Astrocyte (in vitro differentiated cells and primary cell): ENCODE measurements at regions not wholly inside any gene's neighbourhood (a gene's known extent, or its start where the extent isn't known, plus 50 kb on each side); places are given as distances from the start of the nearest gene placed in this dataset.

Source experiments
- DNase-seq: peaks from one replicate; pipeline ENCODE4 v3.0.0-alpha.2; 2010; ENCODE audit warnings: low read depth
- FAIRE-seq: peaks from 2 replicates; lab custom pipeline; 2011; peaks lifted over from hg19 to GRCh38; lab: Jason Lieb, UNC
- H2AFZ ChIP-seq: 2 replicates; pipeline ENCODE4 v1.6.0; 2012; ENCODE audit warnings: low read depth, low read length, inconsistent platforms
- H3K27ac ChIP-seq: 2 replicates; pipeline ENCODE4 v1.5.1; 2011; ENCODE audit warnings: low read depth, low read length, inconsistent platforms
- H3K27me3 ChIP-seq: 2 replicates; pipeline ENCODE4 v1.6.0; 2011; ENCODE audit warnings: low read length, inconsistent platforms; ENCODE audit not compliant: insufficient read depth
- H3K36me3 ChIP-seq: 2 replicates; pipeline ENCODE4 v1.5.1; 2011; ENCODE audit warnings: low read length, inconsistent platforms; ENCODE audit not compliant: insufficient read depth
- H3K4me1 ChIP-seq: 2 replicates; pipeline ENCODE4 v1.5.1; 2011; ENCODE audit warnings: low read length, inconsistent platforms; ENCODE audit not compliant: insufficient read depth
- H3K4me2 ChIP-seq: 2 replicates; pipeline ENCODE4 v1.6.0; 2012; ENCODE audit warnings: low read length, inconsistent platforms
- H3K4me3 ChIP-seq: 2 replicates; pipeline ENCODE4 v1.5.1; 2011; ENCODE audit warnings: low read depth, mild to moderate bottlenecking, low read length, inconsistent platforms; ENCODE audit not compliant: insufficient read depth
- H3K79me2 ChIP-seq: 2 replicates; pipeline ENCODE4 v1.6.0; 2012; ENCODE audit warnings: mild to moderate bottlenecking, low read length, inconsistent platforms; ENCODE audit not compliant: insufficient read depth
- H3K9ac ChIP-seq: 2 replicates; pipeline ENCODE4 v1.6.0; 2012; ENCODE audit warnings: mild to moderate bottlenecking, low read length, inconsistent platforms
- H3K9me3 ChIP-seq: 2 replicates; pipeline ENCODE4 v1.5.1; 2012; ENCODE audit warnings: low read depth, mild to moderate bottlenecking, low read length, inconsistent platforms; ENCODE audit not compliant: insufficient read depth
- H4K20me1 ChIP-seq: 2 replicates; pipeline ENCODE4 v1.6.0; 2012; ENCODE audit warnings: low read length, inconsistent platforms; ENCODE audit not compliant: insufficient read depth
- H3K27ac Mint-ChIP-seq: one replicate; pipeline ENCODE4 v1.8.0; 2021; ENCODE audit warnings: mild to moderate bottlenecking, mixed read lengths; ENCODE audit not compliant: unreplicated experiment
- H3K27me3 Mint-ChIP-seq: one replicate; pipeline ENCODE4 v1.8.0; 2021; ENCODE audit warnings: low read depth, mixed read lengths; ENCODE audit not compliant: unreplicated experiment
- H3K36me3 Mint-ChIP-seq: one replicate; pipeline ENCODE4 v1.8.0; 2021; ENCODE audit warnings: low read depth, mixed read lengths; ENCODE audit not compliant: unreplicated experiment
- H3K4me1 Mint-ChIP-seq: one replicate; pipeline ENCODE4 v1.8.0; 2021; ENCODE audit warnings: low read depth, mixed read lengths; ENCODE audit not compliant: unreplicated experiment
- H3K4me3 Mint-ChIP-seq: one replicate; pipeline ENCODE4 v1.8.0; 2021; ENCODE audit warnings: mild to moderate bottlenecking, moderate library complexity, mixed read lengths; ENCODE audit not compliant: unreplicated experiment
- H3K9me3 Mint-ChIP-seq: one replicate; pipeline ENCODE4 v1.8.0; 2021; ENCODE audit warnings: mild to moderate bottlenecking, mixed read lengths; ENCODE audit not compliant: unreplicated experiment
- EZH2 ChIP-seq: IDR thresholded peaks from 2 replicates; pipeline ENCODE4 v1.6.1; 2012; ENCODE audit warnings: mild to moderate bottlenecking, low read length, inconsistent platforms; ENCODE audit not compliant: insufficient read depth
- TF ChIP-seq, protein P1 (sequence below): IDR thresholded peaks from 2 replicates; pipeline ENCODE4 v1.5.1; 2011; ENCODE audit warnings: low read depth, mild to moderate bottlenecking, inconsistent platforms, low read length, moderate library complexity; ENCODE audit not compliant: insufficient read depth

DNA sequence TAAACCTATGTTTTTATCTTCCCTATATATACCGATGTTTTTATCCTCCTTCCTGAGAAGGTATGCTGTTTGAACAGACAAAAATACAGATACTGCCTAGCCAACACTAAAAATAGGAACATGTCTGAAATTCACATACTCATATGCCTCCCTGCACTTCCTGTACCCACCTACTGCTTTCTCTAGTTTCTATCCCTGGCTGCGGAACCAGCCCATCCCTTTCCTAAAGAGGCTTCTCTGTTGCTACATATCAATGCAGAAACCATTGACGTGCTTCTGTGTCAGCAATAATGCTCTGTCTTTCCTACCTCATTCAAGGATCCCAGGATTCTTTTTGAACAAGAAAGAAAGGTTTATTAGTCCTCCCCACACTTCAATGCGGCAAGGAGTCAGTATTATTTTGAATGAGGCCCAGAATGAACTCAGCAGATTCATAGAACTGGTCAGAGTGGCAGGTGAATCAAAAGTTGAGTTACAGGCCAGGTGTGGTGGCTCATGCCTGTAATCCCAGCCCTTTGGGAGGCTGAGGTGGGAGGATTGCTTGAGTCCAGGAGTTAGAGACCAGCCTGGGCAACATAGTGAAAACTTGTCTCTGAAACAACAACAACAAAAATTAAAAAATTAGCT, 67.8 kb upstream of the NAP1L1 start:
- Mint-ChIP-seq H3K36me3 (no peaks in the 10 kb centered on the region), H3K27ac (no peak overlapping the region), H3K9me3 (no peaks in the 10 kb centered on the region), H3K27me3 (no peaks in the 10 kb centered on the region), H3K4me1 (peaks cover 8% of the 10 kb centered on the region), H3K4me3 (no peak overlapping the region)
- Histone ChIP-seq H3K27ac (no peak overlapping the region), H3K4me1 (no peaks in the 10 kb centered on the region), H2AFZ (no peak overlapping the region), H3K79me2 (no peaks in the 10 kb centered on the region), H3K4me2 (no peak overlapping the region), H3K4me3 (no peak overlapping the region), H3K36me3 (no peaks in the 10 kb centered on the region), H3K9ac (no peak overlapping the region), H3K9me3 (no peaks in the 10 kb centered on the region), H4K20me1 (no peaks in the 10 kb centered on the region), H3K27me3 (no peaks in the 10 kb centered on the region)
- no peak for FAIRE-seq
- no peak for TF ChIP-seq EZH2
- TF ChIP-seq, protein P1, sequence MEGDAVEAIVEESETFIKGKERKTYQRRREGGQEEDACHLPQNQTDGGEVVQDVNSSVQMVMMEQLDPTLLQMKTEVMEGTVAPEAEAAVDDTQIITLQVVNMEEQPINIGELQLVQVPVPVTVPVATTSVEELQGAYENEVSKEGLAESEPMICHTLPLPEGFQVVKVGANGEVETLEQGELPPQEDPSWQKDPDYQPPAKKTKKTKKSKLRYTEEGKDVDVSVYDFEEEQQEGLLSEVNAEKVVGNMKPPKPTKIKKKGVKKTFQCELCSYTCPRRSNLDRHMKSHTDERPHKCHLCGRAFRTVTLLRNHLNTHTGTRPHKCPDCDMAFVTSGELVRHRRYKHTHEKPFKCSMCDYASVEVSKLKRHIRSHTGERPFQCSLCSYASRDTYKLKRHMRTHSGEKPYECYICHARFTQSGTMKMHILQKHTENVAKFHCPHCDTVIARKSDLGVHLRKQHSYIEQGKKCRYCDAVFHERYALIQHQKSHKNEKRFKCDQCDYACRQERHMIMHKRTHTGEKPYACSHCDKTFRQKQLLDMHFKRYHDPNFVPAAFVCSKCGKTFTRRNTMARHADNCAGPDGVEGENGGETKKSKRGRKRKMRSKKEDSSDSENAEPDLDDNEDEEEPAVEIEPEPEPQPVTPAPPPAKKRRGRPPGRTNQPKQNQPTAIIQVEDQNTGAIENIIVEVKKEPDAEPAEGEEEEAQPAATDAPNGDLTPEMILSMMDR, result no peak
- DNase-seq, result no peak

DNA sequence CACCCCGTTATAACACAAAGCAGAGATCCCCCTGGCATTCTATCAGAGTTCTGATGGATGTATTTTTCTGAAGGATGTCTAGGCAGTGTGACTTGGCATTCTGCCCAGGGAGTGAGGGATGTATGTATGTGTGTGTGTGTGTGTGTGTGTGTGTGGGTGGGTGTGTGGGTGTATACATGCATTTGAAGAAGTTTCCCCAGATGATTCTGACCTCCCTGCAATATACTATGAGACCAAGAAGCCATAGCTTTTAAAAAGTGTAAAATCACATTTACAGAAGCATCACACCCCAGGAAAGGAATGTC, 59.7 kb upstream of the NAP1L1 start:
- Histone ChIP-seq H3K36me3 (no peaks in the 10 kb centered on the region), H4K20me1 (no peaks in the 10 kb centered on the region), H2AFZ (no peak overlapping the region), H3K4me3 (no peak overlapping the region), H3K79me2 (no peaks in the 10 kb centered on the region), H3K4me1 (no peaks in the 10 kb centered on the region), H3K27me3 (no peaks in the 10 kb centered on the region), H3K9ac (no peak overlapping the region), H3K4me2 (no peak overlapping the region), H3K27ac (no peak overlapping the region), H3K9me3 (no peaks in the 10 kb centered on the region)
- Mint-ChIP-seq H3K4me3 (no peak overlapping the region), H3K27ac (no peak overlapping the region), H3K9me3 (no peaks in the 10 kb centered on the region), H3K4me1 (peaks cover 18% of the 10 kb centered on the region), H3K27me3 (no peaks in the 10 kb centered on the region), H3K36me3 (no peaks in the 10 kb centered on the region)
- no peak for DNase-seq
- no peak for FAIRE-seq
- TF ChIP-seq, protein P1, result no peak
- no peak for TF ChIP-seq EZH2

DNA sequence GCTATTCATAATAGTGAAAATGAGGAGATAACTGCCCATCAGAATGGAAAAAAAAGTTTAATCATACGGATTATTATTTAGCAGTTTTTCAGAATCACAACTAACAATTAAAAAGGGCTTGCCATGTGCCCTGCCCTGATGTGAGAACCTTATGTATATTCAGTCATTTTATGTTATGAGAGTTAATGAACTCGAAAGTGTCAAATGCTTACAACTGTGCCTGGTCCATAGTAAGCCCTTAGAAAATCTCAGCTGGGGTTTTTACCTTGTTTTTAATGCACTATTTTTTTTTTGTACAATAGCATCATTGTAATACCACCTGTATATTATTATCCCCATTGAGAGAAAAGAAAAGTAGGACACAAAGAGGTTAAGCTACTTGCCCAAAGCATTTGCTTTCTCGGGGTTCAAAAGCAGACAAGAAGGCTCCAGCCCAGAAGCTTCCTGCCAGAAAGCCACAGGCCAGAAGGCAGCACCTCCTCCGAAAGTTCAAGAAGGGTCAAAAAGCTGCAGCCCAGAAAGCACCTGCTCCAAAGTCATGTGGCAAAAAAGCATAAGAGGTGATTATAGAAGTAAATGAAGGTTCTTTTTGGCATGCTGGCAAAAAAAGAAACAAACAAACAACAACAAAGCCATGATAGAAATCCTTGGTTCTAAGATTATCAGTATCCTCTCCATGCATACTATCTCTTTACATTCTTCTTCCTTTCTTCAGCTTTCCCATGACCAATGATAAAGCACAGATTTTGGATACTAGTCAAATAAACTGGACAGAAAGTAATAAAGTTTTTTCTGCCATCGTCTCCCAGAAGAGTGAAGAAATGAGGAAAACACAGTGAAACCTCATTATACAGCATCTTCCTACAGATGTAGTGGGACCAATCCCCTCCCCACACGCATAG, 59.1 kb upstream of the NAP1L1 start:
- Histone ChIP-seq H4K20me1 (no peaks in the 10 kb centered on the region), H3K79me2 (no peaks in the 10 kb centered on the region), H3K27ac (no peak overlapping the region), H3K9me3 (no peaks in the 10 kb centered on the region), H3K4me3 (no peak overlapping the region), H3K27me3 (no peaks in the 10 kb centered on the region), H3K4me2 (no peak overlapping the region), H3K36me3 (no peaks in the 10 kb centered on the region), H3K9ac (no peak overlapping the region), H2AFZ (no peak overlapping the region), H3K4me1 (no peaks in the 10 kb centered on the region)
- DNase-seq (no peak), FAIRE-seq (no peak)
- Mint-ChIP-seq H3K27me3 (no peaks in the 10 kb centered on the region), H3K36me3 (peaks cover 2% of the 10 kb centered on the region), H3K4me1 (peaks cover 18% of the 10 kb centered on the region), H3K4me3 (no peak overlapping the region), H3K9me3 (peaks cover 3% of the 10 kb centered on the region), H3K27ac (no peak overlapping the region)
- TF ChIP-seq EZH2, result no peak
- TF ChIP-seq, protein P1, result no peak
